GM18870 (cell line): ENCODE measurements at regions not wholly inside any gene's neighbourhood (a gene's known extent, or its start where the extent isn't known, plus 50 kb on each side); places are given as distances from the start of the nearest gene placed in this dataset.
A peak's percentile ranks its signal among the peaks of the same experiment; 100 is the strongest.

Source experiments
- ATAC-seq: cut with Tn5 transposase; IDR thresholded peaks from one replicate; pipeline ENCODE4 v1.9.1; 2021; ENCODE audit warnings: moderate library complexity; ENCODE audit not compliant: unreplicated experiment

GRCh38 chrX:10077425-10078188, 79.2 kb upstream of the CLCN4 start:
- no peak for ATAC-seq

GRCh38 chrX:10078266-10078665, 78.5 kb upstream of the CLCN4 start:
- no peak for ATAC-seq

GRCh38 chrX:10079231-10079630, 77.5 kb upstream of the CLCN4 start:
- ATAC-seq, result no peak

- no peak for ATAC-seq
Measured at GRCh38 chrX:10083809-10084208, 73.0 kb upstream of the CLCN4 start.

GRCh38 chrX:10085223-10085622, 71.6 kb upstream of the CLCN4 start:
- no peak for ATAC-seq

- no peak for ATAC-seq
Measured at GRCh38 chrX:10086676-10087075, 70.1 kb upstream of the CLCN4 start.

- ATAC-seq, result no peak
Measured at GRCh38 chrX:10087391-10087790, 69.4 kb upstream of the CLCN4 start.

GRCh38 chrX:10089378-10089795, 67.4 kb upstream of the CLCN4 start:
- ATAC-seq, result no peak

- ATAC-seq, result no peak
Measured at GRCh38 chrX:10090319-10090718, 66.5 kb upstream of the CLCN4 start.

GRCh38 chrX:10095246-10095645, 61.5 kb upstream of the CLCN4 start:
- ATAC-seq, result no peak

- no peak for ATAC-seq
Measured at GRCh38 chrX:10095698-10096432, 60.9 kb upstream of the CLCN4 start.

GRCh38 chrX:10098270-10098713, 58.5 kb upstream of the CLCN4 start:
- peak; percentile 73 for ATAC-seq

GRCh38 chrX:10099411-10099810, 57.4 kb upstream of the CLCN4 start:
- no peak for ATAC-seq

GRCh38 chrX:10101269-10101668, 55.5 kb upstream of the CLCN4 start:
- no peak for ATAC-seq

GRCh38 chrX:10102046-10102704, 54.6 kb upstream of the CLCN4 start:
- no peak for ATAC-seq

GRCh38 chrX:10103023-10103422, 53.8 kb upstream of the CLCN4 start:
- no peak for ATAC-seq

GRCh38 chrX:10104958-10105658, 51.7 kb upstream of the CLCN4 start:
- no peak for ATAC-seq

GRCh38 chrX:10106806-10107205, 50.0 kb upstream of the CLCN4 start:
- peak; percentile 58 for ATAC-seq
